Liver (tissue), 2 donors: ENCODE measurements at regions not wholly inside any gene's neighbourhood (a gene's known extent, or its start where the extent isn't known, plus 50 kb on each side); places are given as distances from the start of the nearest gene placed in this dataset.

Experiments
- FOXA2 ChIP-seq: IDR thresholded peaks from 2 replicates; pipeline ENCODE4 v1.6.1; 2016; ENCODE audit warnings: antibody characterized with exemption
- TF ChIP-seq, protein P1 (sequence below): fragments of 150-350 bp; IDR thresholded peaks from 2 replicates; pipeline ENCODE4 v1.5.1; 2017; ENCODE audit warnings: improper control_type of control experiment, low read depth, low read length; ENCODE audit not compliant: missing input control
- donor health status: healthy.

DNA sequence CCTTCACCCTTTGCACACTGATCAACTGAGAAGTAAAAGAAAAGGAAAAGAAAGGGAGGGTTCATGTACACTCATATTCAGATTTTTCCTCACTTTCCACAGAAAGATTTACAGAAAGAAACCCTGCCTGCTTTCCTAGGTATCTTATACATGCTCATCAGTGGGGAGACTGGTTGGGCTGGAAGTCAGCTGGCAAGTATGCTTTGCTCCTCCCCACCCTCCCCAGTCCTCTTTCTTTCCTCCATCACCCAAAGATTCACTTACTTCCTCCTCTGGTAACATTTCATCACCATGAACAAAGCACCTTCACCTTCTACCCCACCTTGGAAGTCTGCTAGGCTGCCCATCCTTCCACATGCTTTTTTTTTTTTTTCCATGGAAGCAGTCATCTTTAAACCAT, 153.2 kb upstream of the NRBF2 start:
- TF ChIP-seq FOXA2 = no peak
- TF ChIP-seq, protein P1, sequence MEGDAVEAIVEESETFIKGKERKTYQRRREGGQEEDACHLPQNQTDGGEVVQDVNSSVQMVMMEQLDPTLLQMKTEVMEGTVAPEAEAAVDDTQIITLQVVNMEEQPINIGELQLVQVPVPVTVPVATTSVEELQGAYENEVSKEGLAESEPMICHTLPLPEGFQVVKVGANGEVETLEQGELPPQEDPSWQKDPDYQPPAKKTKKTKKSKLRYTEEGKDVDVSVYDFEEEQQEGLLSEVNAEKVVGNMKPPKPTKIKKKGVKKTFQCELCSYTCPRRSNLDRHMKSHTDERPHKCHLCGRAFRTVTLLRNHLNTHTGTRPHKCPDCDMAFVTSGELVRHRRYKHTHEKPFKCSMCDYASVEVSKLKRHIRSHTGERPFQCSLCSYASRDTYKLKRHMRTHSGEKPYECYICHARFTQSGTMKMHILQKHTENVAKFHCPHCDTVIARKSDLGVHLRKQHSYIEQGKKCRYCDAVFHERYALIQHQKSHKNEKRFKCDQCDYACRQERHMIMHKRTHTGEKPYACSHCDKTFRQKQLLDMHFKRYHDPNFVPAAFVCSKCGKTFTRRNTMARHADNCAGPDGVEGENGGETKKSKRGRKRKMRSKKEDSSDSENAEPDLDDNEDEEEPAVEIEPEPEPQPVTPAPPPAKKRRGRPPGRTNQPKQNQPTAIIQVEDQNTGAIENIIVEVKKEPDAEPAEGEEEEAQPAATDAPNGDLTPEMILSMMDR = no peak
